GM12891 (cell line): ENCODE measurements at regions not wholly inside any gene's neighbourhood (a gene's known extent, or its start where the extent isn't known, plus 50 kb on each side); places are given as distances from the start of the nearest gene placed in this dataset.

ENCODE experiments used
- PAX5 ChIP-seq: IDR thresholded peaks from 2 replicates; pipeline ENCODE4 v1.6.1; 2011; ENCODE audit warnings: low read length, moderate library complexity, mild to moderate bottlenecking; ENCODE audit not compliant: insufficient read depth, severe bottlenecking
- TAF1 ChIP-seq: IDR thresholded peaks from 2 replicates; pipeline ENCODE4 v1.6.1; 2011; ENCODE audit warnings: low read depth, low read length, control low read depth

DNA sequence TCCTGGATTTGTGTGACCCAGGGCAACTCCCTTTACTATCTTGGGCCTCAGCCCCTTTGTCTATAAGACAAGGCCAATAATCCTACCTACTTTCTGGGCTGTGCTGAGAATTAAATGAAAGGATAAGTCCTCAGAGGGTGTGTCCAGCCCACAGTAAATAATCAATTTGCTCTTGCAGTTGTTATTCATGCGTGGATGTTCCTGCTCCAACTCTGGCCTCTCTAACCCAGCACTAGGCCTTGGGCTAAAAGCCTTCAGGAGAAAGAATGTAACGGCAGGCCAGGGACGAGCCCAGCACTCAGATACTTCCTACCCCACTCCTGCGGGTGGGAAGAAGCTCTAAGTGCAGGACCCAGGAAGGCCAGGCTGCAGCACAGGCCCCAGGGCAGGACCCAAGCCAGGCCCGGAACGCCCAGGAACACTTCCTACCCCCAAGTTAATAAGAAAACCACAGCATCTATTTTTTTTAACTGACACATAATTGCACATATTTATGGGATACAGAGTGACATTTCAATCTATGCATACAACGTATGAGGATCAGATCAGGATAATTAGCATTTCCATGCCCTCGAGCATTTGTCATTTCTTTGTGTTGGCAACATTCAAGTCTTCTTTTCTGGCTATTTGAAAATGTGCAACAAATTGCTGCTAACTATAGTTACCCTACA lies 179.6 kb upstream of the RBPJ start:
- TF ChIP-seq PAX5 (no peak), TAF1 (no peak)
